ENCODE measurements at regions not wholly inside any gene's neighbourhood (a gene's known extent, or its start where the extent isn't known, plus 50 kb on each side); places are given as distances from the start of the nearest gene placed in this dataset.

GRCh38 chr17:73795730-73796129, 151.5 kb upstream of the SDK2 start:
- TF ChIP-seq CTCF (IDR thresholded peaks at IDR 0.05) (no peak), POLR2A (IDR thresholded peaks at IDR 0.05) (no peak)

Data from transverse colon (tissue), 3 donors.